Osteoblast (primary cell): ENCODE measurements at regions not wholly inside any gene's neighbourhood (a gene's known extent, or its start where the extent isn't known, plus 50 kb on each side); places are given as distances from the start of the nearest gene placed in this dataset.
"Not testable (repeated sequence)": the region's sequence is repeated elsewhere in the genome, so short reads cannot be mapped to it uniquely, and the experiment has no call there.

Experiments
- DNase-seq: peaks from one replicate; pipeline ENCODE4 v3.0.0; 2011; ENCODE audit warnings: low spot score, mixed read lengths; ENCODE audit not compliant: insufficient read length; ENCODE audit errors: missing footprints
- H2AFZ ChIP-seq: 2 replicates; pipeline ENCODE4 v1.6.0; 2011; ENCODE audit warnings: mild to moderate bottlenecking, low read length
- H3K27ac ChIP-seq: 2 replicates; pipeline ENCODE4 v1.5.1; 2011; ENCODE audit warnings: mild to moderate bottlenecking, low read depth, low read length, moderate library complexity
- H3K27me3 ChIP-seq: 2 replicates; pipeline ENCODE4 v1.6.0; 2012; ENCODE audit warnings: mild to moderate bottlenecking, control low read depth, inconsistent platforms, low read length, moderate library complexity; ENCODE audit not compliant: insufficient read depth
- H3K36me3 ChIP-seq: 2 replicates; pipeline ENCODE4 v1.5.1; 2011; ENCODE audit warnings: mild to moderate bottlenecking, low read length, control low read depth, moderate library complexity; ENCODE audit not compliant: insufficient read depth
- H3K4me1 ChIP-seq: 2 replicates; pipeline ENCODE4 v1.5.1; 2011; ENCODE audit warnings: mild to moderate bottlenecking, low read length, control low read depth, moderate library complexity; ENCODE audit not compliant: insufficient read depth
- H3K4me2 ChIP-seq: 2 replicates; pipeline ENCODE4 v1.6.0; 2011; ENCODE audit warnings: mild to moderate bottlenecking, low read length; ENCODE audit not compliant: insufficient read depth
- H3K4me3 ChIP-seq: fragments of 200-600 bp; sonication (generic); 3 replicates; pipeline ENCODE4 v1.5.1; 2012; ENCODE audit warnings: mild to moderate bottlenecking, low read length, inconsistent platforms; ENCODE audit not compliant: insufficient read depth
- H3K79me2 ChIP-seq: 2 replicates; pipeline ENCODE4 v1.6.0; 2012; ENCODE audit warnings: mild to moderate bottlenecking, low read length, control low read depth, inconsistent platforms; ENCODE audit not compliant: insufficient read depth
- H3K9me3 ChIP-seq: 2 replicates; pipeline ENCODE4 v1.5.1; 2011; ENCODE audit warnings: low read depth, low read length, control low read depth
- H4K20me1 ChIP-seq: 2 replicates; pipeline ENCODE4 v1.6.0; 2012; ENCODE audit warnings: mild to moderate bottlenecking, low read length, control low read depth; ENCODE audit not compliant: insufficient read depth
- TF ChIP-seq, protein P1 (sequence below): IDR thresholded peaks from 2 replicates; pipeline ENCODE4 v1.5.1; 2011; ENCODE audit warnings: mild to moderate bottlenecking, low read depth, low read length, moderate library complexity; ENCODE audit errors: extremely low read depth

GRCh38 chr7:66460921-66461361, 167.7 kb upstream of the KCTD7 start:
- H3K27ac ChIP-seq, result no peak overlapping the region
- no peak overlapping the region for H2AFZ ChIP-seq
- TF ChIP-seq, protein P1, sequence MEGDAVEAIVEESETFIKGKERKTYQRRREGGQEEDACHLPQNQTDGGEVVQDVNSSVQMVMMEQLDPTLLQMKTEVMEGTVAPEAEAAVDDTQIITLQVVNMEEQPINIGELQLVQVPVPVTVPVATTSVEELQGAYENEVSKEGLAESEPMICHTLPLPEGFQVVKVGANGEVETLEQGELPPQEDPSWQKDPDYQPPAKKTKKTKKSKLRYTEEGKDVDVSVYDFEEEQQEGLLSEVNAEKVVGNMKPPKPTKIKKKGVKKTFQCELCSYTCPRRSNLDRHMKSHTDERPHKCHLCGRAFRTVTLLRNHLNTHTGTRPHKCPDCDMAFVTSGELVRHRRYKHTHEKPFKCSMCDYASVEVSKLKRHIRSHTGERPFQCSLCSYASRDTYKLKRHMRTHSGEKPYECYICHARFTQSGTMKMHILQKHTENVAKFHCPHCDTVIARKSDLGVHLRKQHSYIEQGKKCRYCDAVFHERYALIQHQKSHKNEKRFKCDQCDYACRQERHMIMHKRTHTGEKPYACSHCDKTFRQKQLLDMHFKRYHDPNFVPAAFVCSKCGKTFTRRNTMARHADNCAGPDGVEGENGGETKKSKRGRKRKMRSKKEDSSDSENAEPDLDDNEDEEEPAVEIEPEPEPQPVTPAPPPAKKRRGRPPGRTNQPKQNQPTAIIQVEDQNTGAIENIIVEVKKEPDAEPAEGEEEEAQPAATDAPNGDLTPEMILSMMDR, result no peak
- H3K4me3 ChIP-seq, result no peak overlapping the region
- H3K36me3 ChIP-seq, result no peaks in the 10 kb centered on the region
- H3K27me3 ChIP-seq, result no peaks in the 10 kb centered on the region
- no peaks in the 10 kb centered on the region for H3K79me2 ChIP-seq
- DNase-seq, result no peak
- no peaks in the 10 kb centered on the region for H3K4me1 ChIP-seq
- H3K9me3 ChIP-seq, result no peaks in the 10 kb centered on the region
- no peak overlapping the region for H3K4me2 ChIP-seq
- no peaks in the 10 kb centered on the region for H4K20me1 ChIP-seq

- not testable (repeated sequence) for H3K36me3 ChIP-seq, H2AFZ ChIP-seq, H3K4me2 ChIP-seq, H3K27ac ChIP-seq, H3K9me3 ChIP-seq, H3K4me1 ChIP-seq, H3K4me3 ChIP-seq, H3K27me3 ChIP-seq, H4K20me1 ChIP-seq, H3K79me2 ChIP-seq, DNase-seq
These were observed 167.3 kb upstream of the KCTD7 start for GRCh38 chr7:66461397-66461796.

GRCh38 chr7:66462831-66463230, 165.8 kb upstream of the KCTD7 start:
- not testable (repeated sequence) for H3K4me3 ChIP-seq, H3K9me3 ChIP-seq, H3K4me2 ChIP-seq, H3K79me2 ChIP-seq, H4K20me1 ChIP-seq, H2AFZ ChIP-seq, H3K27me3 ChIP-seq, H3K36me3 ChIP-seq, DNase-seq, H3K4me1 ChIP-seq, H3K27ac ChIP-seq

DNA sequence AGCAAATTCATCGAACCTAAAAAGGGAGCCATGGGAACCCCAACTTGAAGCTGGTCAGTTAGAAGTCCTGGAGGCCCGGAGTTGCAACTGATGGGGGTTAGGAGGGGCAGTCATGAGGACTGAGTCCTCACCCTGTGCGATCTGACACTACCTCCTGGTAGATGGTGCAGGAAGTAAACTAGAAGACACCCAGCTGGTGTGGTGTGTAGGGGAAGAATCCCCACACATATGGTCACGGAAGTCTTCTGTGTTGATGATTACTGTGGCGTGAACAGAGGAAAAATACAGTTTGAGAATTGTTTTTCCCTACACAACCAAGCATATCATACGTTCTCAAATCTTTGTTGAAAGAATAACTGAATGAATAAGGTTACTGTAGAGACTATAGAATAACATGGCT, 164.6 kb upstream of the KCTD7 start:
- no peak for DNase-seq

DNA sequence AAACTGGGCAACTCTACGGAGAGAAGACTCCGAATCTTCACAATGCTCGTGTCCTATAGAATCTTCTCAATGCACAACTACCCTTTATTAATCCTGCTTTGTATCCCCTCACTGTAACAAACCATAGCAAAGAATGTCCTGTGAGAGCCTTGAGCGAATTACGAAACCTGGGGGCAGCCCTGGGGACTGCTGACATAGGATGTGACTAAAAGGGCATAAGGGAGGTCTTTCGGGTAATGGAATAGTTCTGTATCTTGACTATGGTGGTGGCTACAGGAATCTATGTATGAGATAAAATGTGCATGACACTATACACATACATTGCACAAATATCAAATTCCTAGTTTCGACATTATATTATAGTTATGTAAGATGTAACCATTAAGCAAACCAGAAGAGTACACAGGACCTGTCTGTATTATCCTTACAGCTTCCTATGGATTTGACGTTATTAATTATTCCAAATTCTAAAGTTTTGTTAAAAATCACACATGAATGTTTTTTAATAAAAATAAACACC, 162.5 kb upstream of the KCTD7 start:
- TF ChIP-seq, protein P1, result no peak
- Histone ChIP-seq H3K36me3 (no peaks in the 10 kb centered on the region), H3K4me2 (no peak overlapping the region), H3K4me1 (no peaks in the 10 kb centered on the region), H3K27me3 (no peaks in the 10 kb centered on the region), H4K20me1 (no peaks in the 10 kb centered on the region), H3K4me3 (no peak overlapping the region), H2AFZ (no peak overlapping the region), H3K79me2 (no peaks in the 10 kb centered on the region), H3K27ac (no peak overlapping the region), H3K9me3 (no peaks in the 10 kb centered on the region)
- DNase-seq, result peak; percentile 36

More for the DNA sequence above, 164.6 kb upstream of the KCTD7 start:
- no peaks in the 10 kb centered on the region for H3K9me3 ChIP-seq
- H3K4me2 ChIP-seq, result no peak overlapping the region
- no peak overlapping the region for H2AFZ ChIP-seq
- no peaks in the 10 kb centered on the region for H3K27me3 ChIP-seq
- no peaks in the 10 kb centered on the region for H3K36me3 ChIP-seq
- TF ChIP-seq, protein P1, result no peak
- no peaks in the 10 kb centered on the region for H3K79me2 ChIP-seq
- no peak overlapping the region for H3K4me3 ChIP-seq
- no peaks in the 10 kb centered on the region for H3K4me1 ChIP-seq
- H4K20me1 ChIP-seq, result no peaks in the 10 kb centered on the region
- H3K27ac ChIP-seq, result no peak overlapping the region
